ENCODE measurements at regions not wholly inside any gene's neighbourhood (a gene's known extent, or its start where the extent isn't known, plus 50 kb on each side); places are given as distances from the start of the nearest gene placed in this dataset.

DNA sequence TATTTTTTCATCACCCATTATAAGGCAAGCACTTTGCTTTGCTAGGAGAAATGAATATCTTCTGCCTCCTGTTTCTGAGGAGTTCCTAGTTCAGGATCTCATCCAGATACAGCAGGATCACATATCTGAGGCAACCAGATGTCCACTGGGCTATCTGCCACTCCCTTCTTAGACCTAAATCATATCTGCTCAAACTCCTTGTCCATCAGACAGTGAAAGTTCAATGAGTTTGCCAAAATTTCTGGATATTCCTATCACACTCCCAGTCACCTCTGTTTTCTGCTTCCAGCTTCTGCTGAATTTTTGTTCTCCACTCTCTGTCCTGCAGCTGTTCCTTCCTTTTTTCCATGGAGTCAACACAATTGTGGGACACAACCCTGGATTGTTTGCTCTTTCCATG, 54.2 kb upstream of the BASP1 start:
- no peaks in the 10 kb centered on the region for H3K36me3 Mint-ChIP-seq (ENCODE audit: low read depth)
- POLR2A ChIA-PET: no interaction called here
- DNase-seq (no peak), ATAC-seq (no peak)
- H3K27ac Mint-ChIP-seq: no peak overlapping the region
- CTCF ChIA-PET: no interaction called here
- intact Hi-C loops (cut with micrococcal nuclease): no loop called here
- TF ChIP-seq, protein P1, sequence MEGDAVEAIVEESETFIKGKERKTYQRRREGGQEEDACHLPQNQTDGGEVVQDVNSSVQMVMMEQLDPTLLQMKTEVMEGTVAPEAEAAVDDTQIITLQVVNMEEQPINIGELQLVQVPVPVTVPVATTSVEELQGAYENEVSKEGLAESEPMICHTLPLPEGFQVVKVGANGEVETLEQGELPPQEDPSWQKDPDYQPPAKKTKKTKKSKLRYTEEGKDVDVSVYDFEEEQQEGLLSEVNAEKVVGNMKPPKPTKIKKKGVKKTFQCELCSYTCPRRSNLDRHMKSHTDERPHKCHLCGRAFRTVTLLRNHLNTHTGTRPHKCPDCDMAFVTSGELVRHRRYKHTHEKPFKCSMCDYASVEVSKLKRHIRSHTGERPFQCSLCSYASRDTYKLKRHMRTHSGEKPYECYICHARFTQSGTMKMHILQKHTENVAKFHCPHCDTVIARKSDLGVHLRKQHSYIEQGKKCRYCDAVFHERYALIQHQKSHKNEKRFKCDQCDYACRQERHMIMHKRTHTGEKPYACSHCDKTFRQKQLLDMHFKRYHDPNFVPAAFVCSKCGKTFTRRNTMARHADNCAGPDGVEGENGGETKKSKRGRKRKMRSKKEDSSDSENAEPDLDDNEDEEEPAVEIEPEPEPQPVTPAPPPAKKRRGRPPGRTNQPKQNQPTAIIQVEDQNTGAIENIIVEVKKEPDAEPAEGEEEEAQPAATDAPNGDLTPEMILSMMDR (IDR thresholded peaks at IDR 0.05): no peak
- no peaks in the 10 kb centered on the region for H3K4me1 Mint-ChIP-seq (ENCODE audit: low read depth)
- H3K27me3 Mint-ChIP-seq: no peaks in the 10 kb centered on the region
- H3K9me3 Mint-ChIP-seq: peaks cover 2% of the 10 kb centered on the region
- H3K4me3 Mint-ChIP-seq: no peak overlapping the region

DNA sequence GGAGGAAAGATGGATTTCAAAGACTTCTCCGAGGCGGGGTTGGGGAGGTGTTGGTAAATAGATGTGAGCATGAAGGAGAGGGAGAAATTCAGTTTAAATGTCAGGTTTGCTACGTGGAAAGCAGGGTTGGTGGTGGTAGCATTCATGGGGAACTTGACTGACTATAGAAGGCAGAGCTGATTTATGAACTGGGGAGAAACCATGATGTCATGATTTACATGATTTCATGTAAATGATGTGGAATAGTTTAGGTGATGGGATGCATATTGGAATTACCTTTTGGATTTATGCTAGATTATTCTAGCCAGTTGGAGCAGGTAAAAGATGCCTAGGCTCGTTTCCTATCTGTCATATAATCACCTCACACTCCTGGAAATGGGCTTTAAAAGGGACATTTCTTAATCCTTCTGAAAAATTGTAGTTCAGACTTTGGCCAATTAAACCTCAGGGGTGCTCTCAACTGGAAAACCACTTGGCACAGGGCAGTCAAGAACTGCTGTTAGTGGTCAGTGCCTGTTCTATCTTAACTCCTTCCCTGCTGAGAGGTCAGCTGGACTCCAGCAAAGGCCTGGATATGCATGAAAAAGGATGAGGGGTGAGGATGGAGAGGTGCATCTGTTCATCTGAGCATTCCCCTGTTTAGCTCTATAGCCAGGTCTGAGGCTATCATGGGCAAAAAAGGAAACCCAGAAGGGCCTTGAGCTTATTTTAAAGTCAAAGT, 50.1 kb upstream of the BASP1 start:
- Mint-ChIP-seq H3K9me3 (peaks cover 2% of the 10 kb centered on the region), H3K27me3 (no peaks in the 10 kb centered on the region), H3K27ac (no peak overlapping the region), H3K4me1 (ENCODE audit: low read depth) (no peaks in the 10 kb centered on the region), H3K36me3 (ENCODE audit: low read depth) (no peaks in the 10 kb centered on the region), H3K4me3 (no peak overlapping the region)
- CTCF ChIA-PET: no interaction called here
- TF ChIP-seq, protein P1 (IDR thresholded peaks at IDR 0.05): no peak
- no peak for ATAC-seq
- no peak for DNase-seq
- POLR2A ChIA-PET: interaction anchor here (0.6 kb wide), 1 partner anchor 320 kb away, joined by 3 read pairs; no protein-coding TSS in a partner anchor
- intact Hi-C loops (cut with micrococcal nuclease): no loop called here

Data from activated CD8-positive, alpha-beta T cell treated with anti-CD3 and anti-CD28 coated beads for 36 hours (primary cell).